ENCODE measurements at regions not wholly inside any gene's neighbourhood (a gene's known extent, or its start where the extent isn't known, plus 50 kb on each side); places are given as distances from the start of the nearest gene placed in this dataset.

- ChIA-PET POLR2A (no interaction called here), CTCF (interaction anchor here (0.6 kb wide), 1 partner anchor 1757 kb away, joined by 3 read pairs; no protein-coding TSS in a partner anchor)
- no peak for DNase-seq (ENCODE audit: extremely low spot score)
- TF ChIP-seq FOXK2 (IDR thresholded peaks at IDR 0.05) (no peak), HDGF (IDR thresholded peaks at IDR 0.05; ENCODE audit: borderline replicate concordance) (no peak), FOXM1 (IDR thresholded peaks at IDR 0.05; ENCODE audit: borderline replicate concordance) (no peak), SUZ12 (IDR thresholded peaks at IDR 0.05) (no peak), NFRKB (IDR thresholded peaks at IDR 0.05) (no peak), ARNT (IDR thresholded peaks at IDR 0.05) (no peak), SP1 (IDR thresholded peaks at IDR 0.05) (no peak), ZNF384 (IDR thresholded peaks at IDR 0.05) (no peak), PKNOX1 (IDR thresholded peaks at IDR 0.05) (no peak)
Measured at GRCh38 chr3:17945799-17946399, 203.5 kb upstream of the TBC1D5 start.

GRCh38 chr3:17945018-17945798 is 202.8 kb upstream of the TBC1D5 start:
- CTCF ChIA-PET, result interaction anchor here (0.6 kb wide), 2 partner anchors 15 to 1756 kb away, joined by 3 read pairs; no protein-coding TSS in a partner anchor

GRCh38 chr3:17942856-17943255 is 200.4 kb upstream of the TBC1D5 start:
- TF ChIP-seq ARNT (IDR thresholded peaks at IDR 0.05) (no peak), HDGF (IDR thresholded peaks at IDR 0.05; ENCODE audit: borderline replicate concordance) (no peak), NFRKB (IDR thresholded peaks at IDR 0.05) (no peak), SUZ12 (IDR thresholded peaks at IDR 0.05) (no peak), BHLHE40 (IDR thresholded peaks at IDR 0.05; ENCODE audit: borderline replicate concordance) (no peak), PKNOX1 (IDR thresholded peaks at IDR 0.05) (no peak), SP1 (IDR thresholded peaks at IDR 0.05) (no peak), FOXA1 (IDR thresholded peaks at IDR 0.05) (no peak), FOXK2 (IDR thresholded peaks at IDR 0.05) (no peak), ELF4 (IDR thresholded peaks at IDR 0.05) (no peak), FOXM1 (IDR thresholded peaks at IDR 0.05; ENCODE audit: borderline replicate concordance) (no peak), LEF1 (IDR thresholded peaks at IDR 0.05; ENCODE audit: borderline replicate concordance) (no peak), L3MBTL2 (conservative IDR thresholded peaks at IDR 0.05) (no peak), ZNF384 (IDR thresholded peaks at IDR 0.05) (no peak), TARDBP (IDR thresholded peaks at IDR 0.05) (no peak), CTBP1 (IDR thresholded peaks at IDR 0.05; ENCODE audit: borderline replicate concordance) (no peak)
- ChIA-PET POLR2A (no interaction called here), CTCF (no interaction called here)
- no peak for DNase-seq (ENCODE audit: extremely low spot score)

More at GRCh38 chr3:17945018-17945798, 202.8 kb upstream of the TBC1D5 start:
- no peak for TF ChIP-seq PKNOX1 (IDR thresholded peaks at IDR 0.05)
- no peak for TF ChIP-seq SP1 (IDR thresholded peaks at IDR 0.05)
- no peak for TF ChIP-seq ZNF384 (IDR thresholded peaks at IDR 0.05)
- TF ChIP-seq ELF4 (IDR thresholded peaks at IDR 0.05), result no peak
- TF ChIP-seq LEF1 (IDR thresholded peaks at IDR 0.05; ENCODE audit: borderline replicate concordance), result no peak
- TF ChIP-seq SUZ12 (IDR thresholded peaks at IDR 0.05), result no peak
- TF ChIP-seq HDGF (IDR thresholded peaks at IDR 0.05; ENCODE audit: borderline replicate concordance), result no peak
- no peak for TF ChIP-seq FOXK2 (IDR thresholded peaks at IDR 0.05)
- TF ChIP-seq ARNT (IDR thresholded peaks at IDR 0.05), result no peak
- TF ChIP-seq FOXA1 (IDR thresholded peaks at IDR 0.05), result no peak
- no peak for TF ChIP-seq FOXM1 (IDR thresholded peaks at IDR 0.05; ENCODE audit: borderline replicate concordance)
- TF ChIP-seq L3MBTL2 (conservative IDR thresholded peaks at IDR 0.05), result no peak
- TF ChIP-seq NFRKB (IDR thresholded peaks at IDR 0.05), result no peak
- TF ChIP-seq CTBP1 (IDR thresholded peaks at IDR 0.05; ENCODE audit: borderline replicate concordance), result no peak
- TF ChIP-seq BHLHE40 (IDR thresholded peaks at IDR 0.05; ENCODE audit: borderline replicate concordance), result no peak
- TF ChIP-seq TARDBP (IDR thresholded peaks at IDR 0.05), result no peak
- no peak for DNase-seq (ENCODE audit: extremely low spot score)
- POLR2A ChIA-PET, result no interaction called here

- ChIA-PET POLR2A (no interaction called here), CTCF (no interaction called here)
- DNase-seq (ENCODE audit: extremely low spot score), result no peak
- TF ChIP-seq BHLHE40 (IDR thresholded peaks at IDR 0.05; ENCODE audit: borderline replicate concordance) (no peak), SP1 (IDR thresholded peaks at IDR 0.05) (no peak)
Measured at GRCh38 chr3:17941766-17942165, 199.3 kb upstream of the TBC1D5 start.

GRCh38 chr3:17941152-17941551 is 198.7 kb upstream of the TBC1D5 start:
- no peak for DNase-seq (ENCODE audit: extremely low spot score)
- TF ChIP-seq HDGF (IDR thresholded peaks at IDR 0.05; ENCODE audit: borderline replicate concordance), result no peak
- POLR2A ChIA-PET, result no interaction called here
- CTCF ChIA-PET, result no interaction called here

- ChIA-PET CTCF (no interaction called here), POLR2A (no interaction called here)
- TF ChIP-seq CTBP1 (IDR thresholded peaks at IDR 0.05; ENCODE audit: borderline replicate concordance) (no peak), LEF1 (IDR thresholded peaks at IDR 0.05; ENCODE audit: borderline replicate concordance) (no peak), SUZ12 (IDR thresholded peaks at IDR 0.05) (no peak), FOXA1 (IDR thresholded peaks at IDR 0.05) (no peak), L3MBTL2 (conservative IDR thresholded peaks at IDR 0.05) (no peak), ARNT (IDR thresholded peaks at IDR 0.05) (no peak), HDGF (IDR thresholded peaks at IDR 0.05; ENCODE audit: borderline replicate concordance) (no peak), BHLHE40 (IDR thresholded peaks at IDR 0.05; ENCODE audit: borderline replicate concordance) (no peak), PKNOX1 (IDR thresholded peaks at IDR 0.05) (no peak), SP1 (IDR thresholded peaks at IDR 0.05) (no peak), ZNF384 (IDR thresholded peaks at IDR 0.05) (no peak), TARDBP (IDR thresholded peaks at IDR 0.05) (no peak)
- DNase-seq (ENCODE audit: extremely low spot score), result no peak
Measured at GRCh38 chr3:17939157-17939556, 196.7 kb upstream of the TBC1D5 start.

Data from HEK293T (cell line).